RWPE1 (cell line): ENCODE measurements at regions not wholly inside any gene's neighbourhood (a gene's known extent, or its start where the extent isn't known, plus 50 kb on each side); places are given as distances from the start of the nearest gene placed in this dataset.

Experiments used
- CTCF ChIA-PET: fragments of 350-600 bp; sonication (Branson Sonifier 250); formaldehyde crosslinking; extraction: SDS; loops from one replicate; lab custom pipeline; 2021; lab: Yijun Ruan, JAX
- POLR2A ChIA-PET: fragments of 400-600 bp; formaldehyde crosslinking; extraction: SDS; loops from one replicate; lab custom pipeline; 2020; ENCODE audit warnings: antibody characterized with exemption; ENCODE audit not compliant: low non-redundant PET; lab: Yijun Ruan, JAX
- DNase-seq: peaks from one replicate; pipeline ENCODE4 v3.0.0; 2012; ENCODE audit warnings: low spot score
- H3K27ac ChIP-seq: fragments of 450-650 bp; 2 replicates; pipeline ENCODE4 v1.5.1; 2017
- TF ChIP-seq, protein P1 (sequence below): fragments of 450-650 bp; conservative IDR thresholded peaks from 2 replicates; pipeline ENCODE4 v1.5.1; 2017; ENCODE audit warnings: low read depth, mild to moderate bottlenecking

DNA sequence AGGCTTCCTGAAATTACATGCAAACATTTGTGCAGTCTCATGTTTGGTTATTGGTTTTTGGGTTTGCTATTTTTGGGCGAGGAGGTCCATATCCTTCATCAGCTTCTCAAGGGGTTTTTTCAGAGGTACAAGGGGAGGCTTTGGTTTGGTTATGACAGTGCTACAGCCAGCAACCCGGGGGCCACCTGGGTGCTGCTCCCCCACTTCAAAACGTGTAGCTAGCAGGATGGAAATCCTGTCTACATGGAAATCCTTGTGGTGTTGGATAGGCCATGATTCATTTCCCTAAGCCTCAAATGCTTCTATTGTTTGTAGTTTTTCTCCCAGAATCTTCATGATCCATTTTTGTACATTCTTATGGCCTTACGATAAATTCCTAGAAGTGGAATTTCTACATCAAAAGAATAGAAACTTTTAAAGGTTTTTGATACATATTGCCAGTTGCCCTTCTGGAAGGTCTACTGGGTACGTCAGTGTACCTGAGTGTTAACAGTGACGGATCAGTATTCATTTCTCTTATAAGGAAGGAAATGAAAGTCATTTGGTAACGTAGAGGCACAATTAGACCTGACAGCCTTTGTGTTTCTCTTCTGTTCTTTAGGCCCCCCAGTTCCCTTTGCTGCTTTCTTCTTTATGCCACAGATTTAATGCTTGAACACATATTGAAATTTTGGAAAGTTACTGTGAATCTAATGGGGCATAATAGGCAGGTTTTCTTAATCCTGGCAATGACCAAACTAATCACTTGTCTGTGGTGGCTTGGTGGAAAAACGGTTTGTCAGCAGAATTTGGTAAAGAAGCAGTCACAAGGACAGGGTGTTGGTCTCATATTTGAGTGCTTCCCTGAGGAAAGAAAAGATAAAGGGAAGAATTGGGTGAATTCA lies 69.7 kb upstream of the ABL1 start:
- DNase-seq = no peak
- TF ChIP-seq, protein P1, sequence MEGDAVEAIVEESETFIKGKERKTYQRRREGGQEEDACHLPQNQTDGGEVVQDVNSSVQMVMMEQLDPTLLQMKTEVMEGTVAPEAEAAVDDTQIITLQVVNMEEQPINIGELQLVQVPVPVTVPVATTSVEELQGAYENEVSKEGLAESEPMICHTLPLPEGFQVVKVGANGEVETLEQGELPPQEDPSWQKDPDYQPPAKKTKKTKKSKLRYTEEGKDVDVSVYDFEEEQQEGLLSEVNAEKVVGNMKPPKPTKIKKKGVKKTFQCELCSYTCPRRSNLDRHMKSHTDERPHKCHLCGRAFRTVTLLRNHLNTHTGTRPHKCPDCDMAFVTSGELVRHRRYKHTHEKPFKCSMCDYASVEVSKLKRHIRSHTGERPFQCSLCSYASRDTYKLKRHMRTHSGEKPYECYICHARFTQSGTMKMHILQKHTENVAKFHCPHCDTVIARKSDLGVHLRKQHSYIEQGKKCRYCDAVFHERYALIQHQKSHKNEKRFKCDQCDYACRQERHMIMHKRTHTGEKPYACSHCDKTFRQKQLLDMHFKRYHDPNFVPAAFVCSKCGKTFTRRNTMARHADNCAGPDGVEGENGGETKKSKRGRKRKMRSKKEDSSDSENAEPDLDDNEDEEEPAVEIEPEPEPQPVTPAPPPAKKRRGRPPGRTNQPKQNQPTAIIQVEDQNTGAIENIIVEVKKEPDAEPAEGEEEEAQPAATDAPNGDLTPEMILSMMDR = no peak
- no peak overlapping the region for H3K27ac ChIP-seq
- CTCF ChIA-PET = interaction anchor here (1.0 kb wide), 1 partner anchor 98 kb away, joined by 3 read pairs; no protein-coding TSS in a partner anchor
- POLR2A ChIA-PET = no interaction called here

DNA sequence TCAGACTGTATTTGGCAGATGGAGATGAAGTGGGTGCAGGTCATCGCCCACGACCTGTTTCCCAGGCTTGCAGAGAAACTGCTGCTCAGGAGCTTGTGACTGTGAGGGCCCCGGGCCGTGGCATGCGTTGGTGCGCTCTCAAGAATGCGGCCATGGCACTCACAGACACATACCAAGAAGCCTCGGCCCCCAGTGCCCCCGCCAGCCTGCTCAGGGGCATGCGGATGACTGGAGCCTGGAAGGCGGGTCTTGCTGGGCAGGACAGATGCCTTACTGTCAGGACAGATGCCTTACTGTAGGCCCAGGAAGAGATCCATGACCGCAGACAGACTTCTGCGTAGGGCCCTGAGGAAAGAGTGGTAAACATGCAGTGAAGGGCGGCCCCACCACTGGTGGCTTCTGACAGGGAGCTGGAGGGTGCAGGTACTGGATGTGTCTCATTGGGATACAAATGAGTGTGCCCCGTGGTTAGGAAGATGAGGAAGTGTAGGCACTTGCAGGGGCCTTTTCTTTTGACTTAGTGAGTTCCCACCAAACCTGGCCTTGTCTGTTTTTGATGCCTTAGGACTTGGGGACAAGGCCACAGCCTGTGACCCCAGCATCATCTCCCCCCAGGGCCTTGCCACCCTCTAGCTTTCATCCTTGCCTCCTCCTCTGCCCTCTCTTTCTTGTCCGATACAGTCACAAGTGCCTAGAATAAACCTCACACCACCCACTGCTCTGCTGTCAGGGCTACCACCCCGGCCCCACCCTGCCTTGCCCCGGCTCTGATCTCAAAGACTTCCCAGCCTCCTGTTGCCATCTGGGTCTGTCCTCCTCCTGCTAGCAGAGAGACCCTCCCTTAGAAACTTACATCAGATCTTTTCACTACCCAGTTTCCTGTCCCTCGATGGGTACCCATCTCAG lies 68.8 kb upstream of the ABL1 start:
- DNase-seq = no peak
- ChIA-PET POLR2A (no interaction called here), CTCF (interaction anchor here (1.0 to 1.1 kb wide), 2 partner anchors 98 to 100 kb away, joined by 3 to 5 read pairs; no protein-coding TSS in a partner anchor)
- TF ChIP-seq, protein P1 = no peak
- no peak overlapping the region for H3K27ac ChIP-seq

DNA sequence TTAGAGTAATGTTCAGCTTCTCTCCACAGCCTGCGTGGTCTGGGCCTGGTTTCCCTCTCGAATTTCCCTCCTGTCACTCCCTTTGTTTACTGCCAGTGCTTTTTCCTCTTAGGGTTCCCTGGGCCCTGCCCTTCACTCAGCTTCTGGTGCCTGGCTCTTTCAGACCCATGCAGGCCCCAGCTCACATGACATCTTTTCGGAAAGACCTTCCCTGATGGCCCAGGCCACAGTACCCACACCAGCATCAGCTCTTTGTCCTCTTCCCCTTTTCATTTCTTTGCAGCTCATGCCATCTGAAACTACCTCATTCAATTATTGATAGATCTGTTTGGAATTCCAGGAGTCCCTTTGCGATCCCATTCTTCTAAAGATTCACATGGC lies 68.1 kb upstream of the ABL1 start:
- ChIA-PET POLR2A (no interaction called here), CTCF (interaction anchor here (0.5 to 1.1 kb wide), 2 partner anchors 72 to 100 kb away, joined by 3 to 5 read pairs; no protein-coding TSS in a partner anchor)
- H3K27ac ChIP-seq = no peak overlapping the region
- no peak for DNase-seq
- TF ChIP-seq, protein P1 = no peak

DNA sequence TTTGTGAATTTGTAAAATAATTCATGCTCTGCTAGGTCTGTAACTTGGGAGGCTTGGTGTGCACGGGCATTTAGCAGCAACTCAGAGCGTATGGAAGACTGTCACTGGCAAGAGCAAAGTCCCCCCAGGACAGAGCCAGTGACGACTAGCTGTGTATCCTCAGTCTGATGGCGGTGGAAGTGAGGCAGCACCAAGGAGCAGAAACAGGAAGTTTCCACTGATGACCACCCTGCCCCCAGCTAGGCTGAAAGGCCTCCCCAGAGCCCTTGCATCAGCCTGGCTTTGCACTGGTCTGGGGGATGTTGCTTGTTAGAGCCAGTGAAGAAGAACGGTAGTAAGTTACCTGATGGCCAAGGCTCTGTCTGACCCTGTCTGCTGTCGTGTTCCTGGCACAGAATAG lies 66.8 kb upstream of the ABL1 start:
- TF ChIP-seq, protein P1 = no peak
- no peak overlapping the region for H3K27ac ChIP-seq
- no peak for DNase-seq
- CTCF ChIA-PET = interaction anchor here (0.6 to 1.2 kb wide), 4 partner anchors 31 to 309 kb away, joined by 3 to 11 read pairs (median 5); no protein-coding TSS in a partner anchor
- POLR2A ChIA-PET = no interaction called here

DNA sequence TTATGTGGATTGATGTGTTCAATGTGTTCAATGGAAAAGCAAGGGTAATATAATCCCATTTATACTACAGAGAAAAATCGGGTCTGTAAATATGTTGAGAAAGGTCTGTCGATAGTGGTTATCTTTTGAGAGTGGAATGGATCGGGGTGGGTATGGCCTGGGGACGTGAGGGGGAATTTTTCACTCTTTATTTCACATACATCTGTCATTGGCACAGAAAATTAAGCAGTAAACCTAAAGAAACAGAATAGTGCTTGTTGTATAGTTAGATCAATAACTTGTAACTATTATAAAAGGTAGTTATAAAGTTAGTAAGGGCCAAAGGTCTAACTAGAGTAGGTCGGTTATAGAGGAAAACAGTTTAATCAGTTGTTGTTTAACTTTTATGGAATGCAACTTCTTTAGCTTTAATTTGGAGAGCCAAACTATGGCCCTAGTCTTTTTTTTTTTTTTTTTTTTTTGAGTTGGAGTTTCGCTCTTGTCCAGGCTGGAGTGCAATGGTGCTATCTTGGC lies 66.1 kb upstream of the ABL1 start:
- DNase-seq = no peak

More for the DNA sequence above, 66.1 kb upstream of the ABL1 start:
- TF ChIP-seq, protein P1 = no peak
- POLR2A ChIA-PET = no interaction called here
- no peak overlapping the region for H3K27ac ChIP-seq
- CTCF ChIA-PET = interaction anchor here (0.6 to 1.4 kb wide), 5 partner anchors 34 to 309 kb away, joined by 3 to 11 read pairs (median 4); no protein-coding TSS in a partner anchor
